OCI-LY7 (cell line): ENCODE measurements at regions not wholly inside any gene's neighbourhood (a gene's known extent, or its start where the extent isn't known, plus 50 kb on each side); places are given as distances from the start of the nearest gene placed in this dataset.

ENCODE experiments used
- BruUV-seq: library from RNA; stranded (reverse); fragments of 400-500 nt; replicated peaks from 2 replicates; lab custom pipeline; 2021; lab: Mats Ljungman, UMichigan
- CTCF ChIA-PET: fragments of 300-600 bp; sonication (Branson Sonifier 250); formaldehyde crosslinking; loops from one replicate; lab custom pipeline; 2022; ENCODE audit warnings: antibody characterized with exemption; ENCODE audit not compliant: unreplicated experiment; lab: Charles Lee
- POLR2A ChIA-PET: fragments of 300-600 bp; sonication (Branson Sonifier 250); formaldehyde crosslinking; loops from one replicate; lab custom pipeline; 2022; ENCODE audit warnings: antibody characterized with exemption; lab: Charles Lee
- DNase-seq: peaks from one replicate; pipeline ENCODE4 v3.0.0-alpha.2; 2015; ENCODE audit warnings: low spot score
- H2AFZ ChIP-seq: fragments of 200-600 bp; sonication (generic), shearing (Covaris generic); 2 replicates; pipeline ENCODE4 v1.6.1; 2014; ENCODE audit warnings: mild to moderate bottlenecking, antibody characterized with exemption, low read length, moderate library complexity
- H3K27ac ChIP-seq: fragments of 200-600 bp; sonication (generic); 2 replicates; pipeline ENCODE4 v1.5.1; 2014; ENCODE audit warnings: mixed run types, low read depth, mild to moderate bottlenecking, moderate library complexity, low read length, inconsistent platforms; ENCODE audit not compliant: poor library complexity, severe bottlenecking
- H3K36me3 ChIP-seq: fragments of 200-600 bp; sonication (generic); 2 replicates; pipeline ENCODE4 v1.6.1; 2014; ENCODE audit warnings: mild to moderate bottlenecking, antibody characterized with exemption, low read length, moderate library complexity, mixed read lengths; ENCODE audit not compliant: insufficient read depth
- H3K4me1 ChIP-seq: fragments of 200-600 bp; sonication (generic); 2 replicates; pipeline ENCODE4 v1.5.1; 2014; ENCODE audit warnings: mild to moderate bottlenecking, low read length; ENCODE audit not compliant: insufficient read depth, poor library complexity, severe bottlenecking
- H3K4me2 ChIP-seq: fragments of 200-600 bp; sonication (generic); 2 replicates; pipeline ENCODE4 v1.6.1; 2014; ENCODE audit warnings: mild to moderate bottlenecking, low read length
- H3K4me3 ChIP-seq: fragments of 200-600 bp; sonication (generic); 2 replicates; pipeline ENCODE4 v1.5.1; 2014; ENCODE audit warnings: mild to moderate bottlenecking, low read depth, low read length; ENCODE audit not compliant: poor library complexity, severe bottlenecking
- H3K79me2 ChIP-seq: fragments of 200-600 bp; sonication (generic); 2 replicates; pipeline ENCODE4 v1.6.1; 2016; ENCODE audit warnings: low read depth, mild to moderate bottlenecking, low read length, moderate library complexity, mixed read lengths; ENCODE audit not compliant: insufficient read depth
- H3K9me2 ChIP-seq: fragments of 200-600 bp; sonication (generic); 2 replicates; pipeline ENCODE4 v1.6.1; 2016; ENCODE audit warnings: mild to moderate bottlenecking, low read length, mixed read lengths; ENCODE audit not compliant: insufficient read depth
- H3K9me3 ChIP-seq: fragments of 200-600 bp; sonication (generic); 2 replicates; pipeline ENCODE4 v1.6.1; 2014; ENCODE audit warnings: mild to moderate bottlenecking, mixed run types, low read length, mixed read lengths
- H4K20me1 ChIP-seq: fragments of 200-600 bp; sonication (generic); 2 replicates; pipeline ENCODE4 v1.6.1; 2014; ENCODE audit warnings: mild to moderate bottlenecking, antibody characterized with exemption, low read length, moderate library complexity, mixed read lengths; ENCODE audit not compliant: insufficient read depth
- EZH2phosphoT487 ChIP-seq: fragments of 200-600 bp; sonication (generic); IDR thresholded peaks from 2 replicates; pipeline ENCODE4 v1.6.1; 2018; ENCODE audit warnings: low read depth, borderline replicate concordance, mild to moderate bottlenecking, mixed run types, antibody characterized with exemption, low read length, moderate library complexity, mixed read lengths
- intact Hi-C: fragments of 100-400 bp; cut with micrococcal nuclease; formaldehyde crosslinking; loops from one replicate; pipeline ENCODE4 v1.10.0; 2022; ENCODE audit not compliant: unreplicated experiment
- TF ChIP-seq, protein P1 (sequence below): fragments of 200-600 bp; sonication (generic); conservative IDR thresholded peaks from 2 replicates; pipeline ENCODE4 v1.5.1; 2014; ENCODE audit warnings: mild to moderate bottlenecking, antibody characterized with exemption, low read length, moderate library complexity, mixed read lengths

DNA sequence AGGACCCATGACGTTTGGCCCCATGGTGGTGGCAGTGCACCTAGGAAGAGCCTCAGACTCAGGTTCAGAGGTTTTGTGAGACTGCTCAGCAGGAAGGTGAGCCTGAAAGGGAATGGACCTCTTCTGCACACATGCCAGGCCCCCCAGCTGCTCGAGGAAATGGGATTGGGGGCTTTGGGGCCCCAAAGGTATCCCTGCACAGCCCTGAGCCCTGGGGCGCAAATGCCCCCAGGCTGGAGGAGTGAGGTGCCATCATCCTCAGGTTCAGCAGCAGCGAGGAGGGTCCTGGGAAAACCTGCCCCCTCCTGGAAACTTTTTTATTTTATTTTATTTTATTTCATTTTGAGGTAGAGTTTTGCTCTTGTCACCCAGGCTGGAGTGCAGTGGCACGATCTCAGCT lies 171.8 kb upstream of the MVB12B start:
- Histone ChIP-seq H3K9me2 (no peaks in the 10 kb centered on the region), H3K36me3 (no peaks in the 10 kb centered on the region), H3K9me3 (no peaks in the 10 kb centered on the region), H3K79me2 (no peaks in the 10 kb centered on the region), H4K20me1 (no peaks in the 10 kb centered on the region), H3K4me3 (no peak overlapping the region), H3K27ac (no peak overlapping the region), H2AFZ (no peak overlapping the region), H3K4me2 (no peak overlapping the region), H3K4me1 (no peaks in the 10 kb centered on the region)
- ChIA-PET POLR2A (no interaction called here), CTCF (no interaction called here)
- TF ChIP-seq, protein P1, sequence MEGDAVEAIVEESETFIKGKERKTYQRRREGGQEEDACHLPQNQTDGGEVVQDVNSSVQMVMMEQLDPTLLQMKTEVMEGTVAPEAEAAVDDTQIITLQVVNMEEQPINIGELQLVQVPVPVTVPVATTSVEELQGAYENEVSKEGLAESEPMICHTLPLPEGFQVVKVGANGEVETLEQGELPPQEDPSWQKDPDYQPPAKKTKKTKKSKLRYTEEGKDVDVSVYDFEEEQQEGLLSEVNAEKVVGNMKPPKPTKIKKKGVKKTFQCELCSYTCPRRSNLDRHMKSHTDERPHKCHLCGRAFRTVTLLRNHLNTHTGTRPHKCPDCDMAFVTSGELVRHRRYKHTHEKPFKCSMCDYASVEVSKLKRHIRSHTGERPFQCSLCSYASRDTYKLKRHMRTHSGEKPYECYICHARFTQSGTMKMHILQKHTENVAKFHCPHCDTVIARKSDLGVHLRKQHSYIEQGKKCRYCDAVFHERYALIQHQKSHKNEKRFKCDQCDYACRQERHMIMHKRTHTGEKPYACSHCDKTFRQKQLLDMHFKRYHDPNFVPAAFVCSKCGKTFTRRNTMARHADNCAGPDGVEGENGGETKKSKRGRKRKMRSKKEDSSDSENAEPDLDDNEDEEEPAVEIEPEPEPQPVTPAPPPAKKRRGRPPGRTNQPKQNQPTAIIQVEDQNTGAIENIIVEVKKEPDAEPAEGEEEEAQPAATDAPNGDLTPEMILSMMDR = no peak
- TF ChIP-seq EZH2phosphoT487 = no peak
- intact Hi-C loops = no loop called here
- no peak for DNase-seq
- BruUV-seq = no TSS peak

DNA sequence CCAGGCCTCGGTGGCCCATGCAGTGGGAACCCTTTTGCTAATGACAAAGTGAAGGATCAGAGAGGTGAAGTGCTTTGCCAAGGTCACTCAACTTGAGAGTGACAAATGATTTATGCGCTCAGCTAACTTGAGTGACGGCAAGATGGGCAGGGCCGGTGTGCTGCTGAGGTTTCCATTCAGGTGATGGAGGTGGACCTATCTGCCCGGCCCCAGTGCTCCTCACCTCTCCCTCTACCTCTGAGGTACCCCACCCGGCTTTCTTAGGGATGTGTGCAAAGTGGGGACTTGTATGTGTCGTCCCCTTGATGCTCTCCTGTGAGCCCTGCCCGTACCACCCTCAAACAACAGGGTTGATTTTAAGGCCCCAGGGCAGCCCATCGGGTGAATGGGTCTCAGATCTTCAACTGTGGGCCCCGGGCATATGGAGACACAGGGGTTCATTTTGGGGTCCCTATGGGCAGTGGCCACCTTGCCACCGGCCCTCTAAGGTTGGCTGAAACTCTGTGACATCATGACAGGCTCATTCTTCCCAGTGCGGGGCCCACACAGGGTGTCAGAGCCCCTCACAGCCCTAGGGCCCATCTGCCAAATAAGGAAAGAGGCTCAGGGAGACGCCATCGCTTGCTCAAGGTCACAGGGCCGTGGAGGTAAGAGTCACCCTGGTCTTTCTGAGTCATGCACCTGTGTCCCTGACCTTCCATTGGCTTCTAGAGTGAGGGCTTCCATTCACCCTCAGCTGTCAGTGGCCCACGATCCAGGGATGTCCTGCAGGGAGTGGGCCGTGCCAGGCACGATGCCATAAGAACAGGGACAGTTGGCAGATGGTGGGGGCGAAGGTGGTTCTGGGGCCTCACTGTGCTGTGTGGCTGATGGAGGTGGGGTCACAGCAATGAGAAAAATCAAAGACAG lies 170.6 kb upstream of the MVB12B start:
- CTCF ChIA-PET = no interaction called here

More for the DNA sequence above, 170.6 kb upstream of the MVB12B start:
- no peaks in the 10 kb centered on the region for H3K79me2 ChIP-seq
- POLR2A ChIA-PET = no interaction called here
- H3K4me3 ChIP-seq = no peak overlapping the region
- no peak overlapping the region for H3K4me2 ChIP-seq
- H2AFZ ChIP-seq = no peak overlapping the region
- no peak for TF ChIP-seq EZH2phosphoT487
- TF ChIP-seq, protein P1 = no peak
- BruUV-seq = no TSS peak
- H3K36me3 ChIP-seq = no peaks in the 10 kb centered on the region
- no peaks in the 10 kb centered on the region for H3K9me3 ChIP-seq
- no peak overlapping the region for H3K27ac ChIP-seq
- no peaks in the 10 kb centered on the region for H3K9me2 ChIP-seq
- intact Hi-C loops = no loop called here
- DNase-seq = no peak
- H4K20me1 ChIP-seq = no peaks in the 10 kb centered on the region
- H3K4me1 ChIP-seq = no peaks in the 10 kb centered on the region
